ELR (cell line): ENCODE measurements at regions not wholly inside any gene's neighbourhood (a gene's known extent, or its start where the extent isn't known, plus 50 kb on each side); places are given as distances from the start of the nearest gene placed in this dataset.
A peak's percentile ranks its signal among the peaks of the same experiment; 100 is the strongest.
"Not testable (repeated sequence)": the region's sequence is repeated elsewhere in the genome, so short reads cannot be mapped to it uniquely, and the experiment has no call there.

ENCODE experiments used
- DNase-seq: peaks from one replicate; pipeline ENCODE4 v3.0.0-alpha.2; 2015; ENCODE audit warnings: low read depth

DNA sequence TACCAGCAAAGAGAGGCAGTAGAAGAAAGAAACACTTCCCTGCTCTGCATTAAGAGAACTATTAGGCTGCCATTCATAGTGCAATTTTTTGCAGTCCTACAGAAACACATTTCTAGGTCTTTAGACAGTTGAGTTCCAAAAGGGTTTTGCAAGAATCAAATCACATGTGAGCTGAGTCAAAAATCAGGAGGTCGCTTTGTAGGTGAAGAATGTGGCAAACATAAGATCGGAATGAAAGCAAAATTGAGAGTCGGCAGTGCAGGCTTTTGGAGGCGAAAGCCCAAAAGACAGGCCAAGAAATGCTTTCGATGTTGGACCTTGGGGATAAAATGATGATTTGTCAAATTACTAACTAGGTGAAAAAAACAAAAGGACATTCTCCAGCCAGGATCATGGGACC is 213.5 kb upstream of the NRIP1 start:
- DNase-seq, result no peak

DNA sequence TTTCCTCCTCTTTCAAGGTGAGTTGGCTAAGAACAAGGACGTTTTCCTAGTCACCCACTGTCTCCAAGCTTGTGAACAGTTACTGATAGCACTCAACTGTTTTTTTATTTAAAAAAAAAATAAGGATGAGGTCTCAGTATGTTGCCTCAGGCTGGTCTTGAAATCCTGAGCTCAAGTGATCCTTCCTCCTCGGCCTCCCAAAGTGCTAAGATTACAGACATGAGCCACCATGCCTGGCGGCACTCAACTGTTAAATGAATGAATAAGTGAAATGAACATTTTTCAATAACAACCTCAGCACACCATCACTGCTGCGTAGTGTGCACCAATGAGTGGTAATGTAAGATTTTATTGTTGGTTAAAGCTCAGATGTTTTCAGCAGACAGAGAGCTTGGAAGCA is 214.1 kb upstream of the NRIP1 start:
- DNase-seq, result no peak

DNA sequence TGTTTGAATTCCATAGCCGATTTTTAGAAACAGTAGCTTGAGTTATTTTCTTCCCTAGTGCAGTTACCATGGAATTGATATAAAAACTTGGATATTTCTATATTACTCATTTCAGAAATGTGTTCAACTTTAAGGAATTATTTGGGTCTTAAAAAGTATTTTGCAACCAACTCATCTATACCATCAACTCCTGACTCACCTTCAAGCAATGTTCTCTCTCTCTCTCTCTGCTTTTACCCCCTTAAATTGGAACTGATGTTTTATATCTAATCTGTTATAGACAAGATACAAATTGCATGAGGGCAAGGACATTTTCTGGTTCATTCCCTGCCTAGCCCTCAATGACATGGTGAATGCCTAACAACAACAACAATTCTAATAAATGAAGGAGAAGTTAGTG is 214.7 kb upstream of the NRIP1 start:
- peak; percentile 49 for DNase-seq

DNA sequence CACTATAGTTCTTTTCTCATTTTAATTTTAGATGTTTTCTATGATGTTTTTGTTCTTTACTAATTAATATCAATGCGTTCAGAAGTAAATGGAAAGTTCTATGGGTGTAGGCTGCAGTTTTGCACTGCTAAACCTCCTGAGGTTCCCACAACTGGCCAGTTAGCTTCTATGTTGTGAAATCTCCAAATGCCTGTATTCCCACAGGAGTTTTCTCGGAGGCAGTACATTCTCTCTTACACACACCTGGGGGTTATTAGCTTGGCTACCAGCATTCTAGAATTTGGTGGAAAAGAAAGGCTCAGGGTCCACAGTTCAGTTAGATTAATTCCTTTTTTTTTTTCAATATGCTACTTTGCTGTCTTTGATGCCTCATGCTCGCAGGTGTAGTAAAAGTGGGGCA is 216.9 kb upstream of the NRIP1 start:
- no peak for DNase-seq

DNA sequence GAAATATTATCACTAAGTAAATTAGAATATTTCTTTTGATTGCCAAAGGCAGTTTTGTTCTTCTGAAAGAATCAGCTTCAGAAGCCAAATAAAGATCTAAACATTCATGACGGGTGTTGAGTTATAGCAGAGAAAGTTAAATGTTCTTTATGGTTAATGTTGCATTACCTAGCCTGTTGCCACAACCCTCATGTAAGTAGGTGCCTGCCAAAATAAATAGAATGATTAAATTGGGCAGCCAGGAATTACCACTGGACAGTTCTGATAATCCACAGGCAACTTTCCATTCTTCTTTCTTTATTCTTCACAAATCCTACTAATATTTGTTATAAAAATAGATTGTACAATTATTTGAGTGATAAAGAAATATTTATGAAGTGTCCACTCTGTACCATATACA is 217.9 kb upstream of the NRIP1 start:
- DNase-seq, result no peak

DNA sequence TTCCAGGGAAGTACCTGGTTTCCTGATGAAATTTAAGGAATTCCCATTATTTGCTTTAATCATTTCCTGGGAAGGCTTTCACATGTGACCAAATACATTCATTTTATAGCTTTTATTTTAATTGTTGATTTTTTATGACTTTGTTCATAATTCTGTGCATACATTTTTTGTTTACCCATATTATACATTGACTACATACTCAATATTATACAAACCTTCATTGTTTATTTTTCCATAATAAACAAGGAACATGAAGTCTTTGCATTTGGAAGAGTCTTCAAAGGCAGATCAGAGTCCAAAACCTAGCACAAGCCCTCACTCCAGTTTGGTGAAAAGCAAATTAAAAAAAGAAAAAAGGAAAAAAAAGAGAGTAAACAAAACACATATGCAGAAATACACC is 218.3 kb upstream of the NRIP1 start:
- no peak for DNase-seq

DNA sequence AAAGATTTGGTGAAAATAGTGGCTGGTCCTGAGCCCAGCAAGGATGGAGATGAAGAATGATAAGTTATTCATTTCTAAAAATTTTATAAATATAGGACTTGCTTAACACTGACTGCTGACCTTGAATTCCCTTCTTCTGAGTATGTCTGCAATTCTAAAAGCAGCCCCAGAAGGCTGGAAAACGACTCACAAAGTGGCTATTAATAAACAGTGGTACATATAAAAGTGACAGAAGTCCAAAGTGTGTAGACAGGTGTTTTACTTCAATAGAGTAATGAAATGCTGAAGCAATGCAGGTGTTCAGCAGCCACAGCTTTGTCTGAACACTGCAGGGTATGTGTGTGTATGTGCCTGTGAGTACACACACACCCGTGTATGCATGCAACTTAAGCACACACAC is 219.0 kb upstream of the NRIP1 start:
- DNase-seq, result no peak

DNA sequence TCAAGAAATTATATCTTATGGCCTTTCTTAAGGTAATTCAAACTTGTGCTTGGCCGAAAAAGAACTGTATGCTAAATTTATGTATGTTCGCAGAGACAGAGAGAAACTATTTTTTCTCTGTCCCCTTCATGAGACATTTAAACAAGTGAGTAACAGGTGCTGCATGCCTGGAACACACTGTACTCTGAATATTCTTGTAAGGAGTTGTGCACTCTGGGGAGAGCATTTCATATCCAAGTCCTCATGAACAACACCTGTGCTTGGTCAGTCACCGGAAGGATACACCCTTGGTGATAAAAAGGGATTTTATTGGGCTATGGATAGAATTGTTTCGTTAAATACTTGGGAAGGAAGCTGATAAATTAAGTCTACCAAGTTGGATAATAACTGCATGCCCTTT is 220.8 kb upstream of the NRIP1 start:
- DNase-seq, result no peak

DNA sequence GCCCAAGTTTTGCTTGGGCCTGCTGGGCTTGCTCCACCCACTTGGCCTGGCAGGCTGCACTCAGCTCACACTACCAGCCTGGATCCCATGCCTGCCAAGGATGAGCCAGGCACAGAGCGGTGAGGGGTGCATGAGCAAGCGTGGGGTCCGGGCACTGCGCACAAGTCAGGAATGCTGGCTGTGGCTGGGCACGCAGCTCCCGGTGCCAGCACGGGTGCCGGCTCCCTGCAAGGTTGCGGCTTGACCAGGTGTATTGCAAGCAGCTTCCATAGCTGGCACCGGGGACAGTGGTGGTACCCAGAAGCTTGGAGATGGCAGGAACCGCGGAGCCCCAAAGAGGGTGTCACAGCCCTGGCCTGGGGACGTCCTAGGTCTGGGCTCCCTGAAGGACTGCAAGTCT is 224.4 kb upstream of the NRIP1 start:
- no peak for DNase-seq

DNA sequence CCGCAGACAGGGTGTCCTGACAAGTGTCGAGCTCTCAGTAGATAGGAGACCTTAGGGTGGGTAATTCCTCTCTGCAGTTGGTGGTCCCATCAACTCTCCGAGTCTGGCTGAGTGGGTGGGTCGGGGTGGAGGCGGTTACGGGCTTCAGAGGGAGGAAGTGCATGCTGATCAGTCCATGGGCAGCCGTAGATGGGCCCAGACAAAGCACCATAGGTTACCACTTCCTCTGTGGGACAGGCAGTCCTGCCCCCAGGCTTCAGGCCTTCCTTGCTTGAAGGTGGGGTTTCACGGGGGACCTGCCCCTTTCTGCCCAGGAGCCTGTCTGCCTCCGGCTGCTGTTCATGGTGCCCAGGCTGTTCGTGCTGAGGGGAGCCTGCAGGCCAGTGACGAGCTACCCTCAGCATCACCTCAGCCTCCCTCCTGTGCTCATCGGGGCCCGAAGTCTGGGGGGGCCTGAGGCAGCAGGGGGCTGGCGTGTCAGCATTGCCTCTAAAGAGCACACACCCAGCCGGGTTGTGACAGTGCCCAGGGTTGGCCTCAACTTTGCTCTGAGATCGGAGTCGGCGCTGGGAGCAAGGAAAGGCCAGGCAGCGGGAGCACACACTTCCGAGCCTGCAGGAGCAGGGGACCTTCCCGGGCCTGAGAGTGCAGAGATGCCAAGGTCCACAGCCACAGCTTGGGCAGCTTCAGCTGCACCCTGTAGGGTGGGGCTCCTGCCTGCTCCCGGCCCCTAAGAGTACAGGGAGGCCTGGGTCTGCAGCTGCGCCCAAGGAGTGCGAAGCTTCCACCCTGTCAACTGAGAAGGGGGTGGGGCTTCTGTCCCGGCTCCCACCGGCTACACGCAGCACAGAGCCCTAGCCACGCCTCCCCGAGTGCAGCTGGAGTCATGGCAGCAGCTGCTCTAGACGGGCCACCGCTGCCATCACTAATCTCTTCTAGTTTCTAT is 225.4 kb upstream of the NRIP1 start:
- no peak for DNase-seq

DNA sequence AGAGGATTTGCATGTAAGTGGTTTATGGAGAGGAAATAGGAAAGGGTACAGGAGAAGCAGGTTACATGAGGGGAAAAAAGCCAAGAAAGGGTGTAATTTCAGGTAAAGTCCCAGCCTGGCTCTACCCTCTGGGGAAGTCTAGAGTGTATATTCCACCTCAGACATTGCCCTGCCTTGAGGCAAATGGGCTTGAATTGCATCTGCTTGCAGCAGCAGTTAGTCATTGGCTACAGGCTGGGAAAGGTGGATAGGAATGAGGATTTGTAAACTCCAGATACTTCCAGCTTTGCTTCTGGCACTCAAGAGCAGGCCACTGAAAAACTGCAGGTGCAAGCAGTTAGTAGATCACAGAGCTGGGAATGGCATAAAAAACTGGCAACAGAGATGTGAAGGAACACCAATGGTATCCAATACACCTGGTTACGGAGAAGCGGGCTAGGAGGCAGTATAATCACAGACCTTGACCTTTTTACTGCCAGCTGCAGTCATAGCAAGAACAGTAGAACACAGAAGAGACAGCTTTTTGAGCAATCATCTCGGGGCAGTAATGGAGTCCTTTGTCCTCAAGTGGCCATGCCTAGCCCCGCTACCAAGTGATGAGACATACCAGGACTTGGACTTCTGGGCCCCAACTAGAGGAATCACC is 226.9 kb upstream of the NRIP1 start:
- DNase-seq, result no peak

DNA sequence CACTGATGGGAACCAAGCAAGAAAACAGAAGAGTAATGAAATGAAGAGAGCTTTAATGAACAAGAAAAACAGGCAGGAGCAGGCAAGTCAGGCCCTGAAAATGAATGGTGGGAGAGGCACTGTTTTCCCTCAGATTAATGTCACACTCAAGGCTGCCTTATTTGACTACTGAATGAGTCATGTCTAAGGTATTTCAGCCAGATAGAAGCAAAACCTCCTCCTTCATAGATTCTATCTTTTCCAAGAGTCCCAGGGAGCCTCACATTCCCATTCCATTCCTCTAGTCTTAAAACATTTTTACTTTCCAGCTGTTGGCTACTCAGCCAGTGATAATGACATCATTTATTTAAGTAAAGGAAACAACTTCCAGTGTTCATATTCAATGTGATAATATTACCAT is 228.4 kb upstream of the NRIP1 start:
- peak; percentile 90 for DNase-seq

DNA sequence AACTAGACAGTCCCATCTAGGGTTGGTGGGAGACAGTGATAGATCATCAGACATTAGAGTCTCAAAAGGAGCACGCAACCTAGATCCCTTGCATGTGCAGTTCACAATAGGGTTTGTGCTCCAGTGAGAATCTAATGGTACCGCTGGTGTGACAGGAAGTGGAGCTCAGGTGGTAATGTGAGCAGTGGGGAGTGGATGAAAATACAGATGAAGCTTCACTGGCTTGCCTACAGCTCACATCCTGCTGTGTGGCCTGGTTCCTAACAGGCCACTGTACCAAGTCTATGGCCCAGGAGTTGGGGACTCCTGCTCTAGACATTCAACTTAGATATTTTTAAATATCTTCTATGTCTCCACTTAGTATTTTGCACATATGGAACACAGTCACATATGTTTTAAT is 231.1 kb upstream of the NRIP1 start:
- DNase-seq, result no peak

DNA sequence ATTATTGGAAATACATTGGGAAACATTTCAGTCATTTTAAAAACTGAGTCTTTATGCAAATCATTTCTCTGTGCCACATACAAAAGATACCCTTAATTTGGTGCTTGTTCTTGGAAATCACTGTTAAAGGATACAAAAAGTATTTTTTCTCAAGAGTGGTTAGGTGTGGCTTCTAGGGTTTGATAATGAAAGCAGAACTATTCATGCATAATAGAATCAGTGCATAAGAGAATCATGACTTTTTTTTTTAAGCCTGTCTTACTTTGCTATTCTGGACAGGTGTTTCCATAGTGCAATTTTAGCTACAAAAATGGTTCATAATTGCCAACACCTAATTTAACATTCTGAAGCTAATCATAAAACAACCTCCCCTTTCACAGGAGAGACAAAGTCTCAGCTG is 233.0 kb upstream of the NRIP1 start:
- DNase-seq, result no peak

DNA sequence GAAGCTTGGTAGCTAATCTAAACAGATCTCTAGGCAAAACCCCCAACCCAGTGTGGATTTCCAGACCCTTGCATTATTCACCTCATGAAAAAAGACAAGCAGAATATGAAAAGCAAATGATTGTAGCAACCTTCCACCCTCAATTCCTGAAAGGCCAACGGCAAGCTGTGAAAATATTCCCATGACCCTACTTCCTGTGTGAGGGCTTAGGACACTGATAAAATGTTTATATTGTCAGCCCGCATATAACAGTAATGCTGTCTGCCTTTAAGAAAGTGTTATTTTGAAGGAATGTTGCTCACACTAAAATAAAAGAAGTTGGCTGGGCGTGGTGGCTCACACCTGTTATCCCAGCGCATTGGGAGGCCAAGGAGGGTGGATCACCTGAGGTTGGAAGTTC is 233.5 kb upstream of the NRIP1 start:
- no peak for DNase-seq

DNA sequence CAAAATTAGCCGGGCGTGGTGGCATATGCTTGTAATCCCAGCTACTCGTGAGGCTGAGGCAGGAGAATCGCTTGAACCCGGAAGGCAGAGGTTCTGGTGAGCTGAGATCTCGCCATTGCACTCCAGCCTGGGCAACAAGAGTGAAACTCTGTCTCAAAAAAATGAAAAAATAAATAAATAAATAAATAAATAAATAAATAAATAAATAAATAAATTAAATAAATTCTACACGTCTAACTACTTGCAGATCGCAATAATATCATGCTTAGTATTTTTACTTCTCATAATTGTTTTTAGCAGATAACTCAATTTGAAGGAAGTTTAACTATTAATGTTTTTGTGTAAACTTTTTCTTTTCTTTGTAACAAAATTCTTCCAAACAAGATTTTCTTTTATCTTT is 234.0 kb upstream of the NRIP1 start:
- not testable (repeated sequence) for DNase-seq

DNA sequence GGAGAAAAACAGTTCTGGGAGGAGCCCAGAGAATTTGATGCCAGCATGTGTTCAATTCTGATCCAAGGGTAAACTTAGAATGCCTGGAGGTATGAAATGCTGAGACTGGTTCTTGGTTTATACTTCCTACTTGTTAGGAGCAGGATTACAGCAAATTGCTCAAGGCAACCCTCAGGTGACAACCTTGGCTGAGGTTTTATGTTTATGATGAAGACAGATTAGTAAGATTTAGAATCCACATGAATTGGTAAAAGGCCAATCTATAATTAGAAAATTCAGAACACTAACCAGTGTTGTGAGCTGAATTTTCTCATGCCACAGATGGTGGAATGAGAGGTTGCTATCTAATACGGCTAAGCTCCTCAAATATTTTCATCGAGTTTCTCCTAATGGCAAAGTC is 235.3 kb upstream of the NRIP1 start:
- no peak for DNase-seq

DNA sequence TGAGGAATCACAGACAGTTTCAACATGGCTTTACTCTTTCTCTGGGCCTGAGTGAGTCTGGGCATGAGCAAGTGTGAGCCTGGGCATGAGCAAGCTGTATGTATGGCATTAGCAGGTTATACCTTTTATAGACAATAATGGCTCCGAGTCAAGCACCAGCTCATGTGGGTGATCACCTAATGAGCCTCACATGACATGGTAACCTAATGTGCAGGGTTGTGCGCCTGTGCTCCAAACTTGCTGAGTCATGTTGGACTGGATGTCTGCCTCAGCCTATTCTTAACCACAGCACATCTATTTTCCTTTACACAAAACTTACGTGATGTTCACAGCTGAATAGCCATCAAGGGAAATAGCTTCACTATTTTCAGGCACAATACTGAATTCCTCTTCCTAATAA is 236.2 kb upstream of the NRIP1 start:
- DNase-seq, result no peak

DNA sequence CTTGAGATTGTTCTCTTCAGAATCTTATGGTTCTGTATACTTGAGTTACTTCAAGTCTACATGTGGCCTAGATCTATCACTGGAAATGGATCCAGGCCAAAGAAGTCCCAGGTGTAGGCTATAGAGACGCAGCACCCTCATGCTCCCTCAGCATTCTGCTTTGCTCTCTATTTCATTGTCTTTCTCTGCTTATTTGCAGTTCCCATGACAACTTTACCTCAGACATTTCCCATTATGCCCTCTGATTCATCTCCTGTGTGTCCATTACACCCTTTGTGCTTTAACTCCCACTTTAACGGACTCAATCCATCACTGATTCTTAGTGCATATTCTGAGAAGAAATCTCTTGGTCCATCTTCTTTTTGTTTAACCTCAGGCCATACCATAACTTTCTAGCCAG is 236.9 kb upstream of the NRIP1 start:
- no peak for DNase-seq

DNA sequence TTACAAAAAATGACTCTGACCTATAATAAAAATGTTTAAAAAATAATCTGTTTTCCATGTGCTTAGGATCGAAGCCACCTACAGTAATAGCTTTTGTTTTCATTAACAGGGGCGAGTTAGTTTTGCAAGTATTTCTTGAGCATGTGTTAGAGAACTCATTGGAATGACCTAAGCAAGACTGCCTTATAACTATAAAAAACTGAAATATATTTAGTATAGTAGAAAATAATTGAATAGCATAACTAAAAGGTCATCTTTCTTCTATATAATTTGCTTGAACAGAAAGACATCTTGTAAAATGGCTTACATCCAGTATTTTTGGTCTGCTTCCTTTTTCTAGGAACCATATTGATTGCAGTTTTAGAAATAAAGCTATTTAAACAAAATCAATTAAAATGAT is 241.5 kb upstream of the NRIP1 start:
- DNase-seq, result no peak

DNA sequence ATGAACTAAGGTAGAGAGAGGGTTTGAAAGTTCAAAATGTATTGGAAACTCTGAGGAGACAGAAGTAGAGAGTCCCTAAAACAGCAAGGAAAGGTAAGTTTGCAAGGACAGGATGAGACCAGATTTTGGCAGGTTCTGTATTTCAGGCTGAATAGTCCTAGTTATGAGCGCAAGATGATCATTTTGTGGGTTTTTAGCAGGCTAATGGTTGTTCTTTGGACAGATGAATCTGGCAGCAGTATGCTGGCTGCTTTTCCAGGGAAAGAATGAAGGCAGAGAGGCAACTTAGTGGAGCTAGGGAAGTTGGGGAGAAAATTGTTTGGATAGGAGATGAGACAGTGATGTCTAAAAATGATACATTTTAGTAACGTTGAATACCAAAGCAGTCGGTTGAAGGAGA is 243.5 kb upstream of the NRIP1 start:
- DNase-seq, result no peak

DNA sequence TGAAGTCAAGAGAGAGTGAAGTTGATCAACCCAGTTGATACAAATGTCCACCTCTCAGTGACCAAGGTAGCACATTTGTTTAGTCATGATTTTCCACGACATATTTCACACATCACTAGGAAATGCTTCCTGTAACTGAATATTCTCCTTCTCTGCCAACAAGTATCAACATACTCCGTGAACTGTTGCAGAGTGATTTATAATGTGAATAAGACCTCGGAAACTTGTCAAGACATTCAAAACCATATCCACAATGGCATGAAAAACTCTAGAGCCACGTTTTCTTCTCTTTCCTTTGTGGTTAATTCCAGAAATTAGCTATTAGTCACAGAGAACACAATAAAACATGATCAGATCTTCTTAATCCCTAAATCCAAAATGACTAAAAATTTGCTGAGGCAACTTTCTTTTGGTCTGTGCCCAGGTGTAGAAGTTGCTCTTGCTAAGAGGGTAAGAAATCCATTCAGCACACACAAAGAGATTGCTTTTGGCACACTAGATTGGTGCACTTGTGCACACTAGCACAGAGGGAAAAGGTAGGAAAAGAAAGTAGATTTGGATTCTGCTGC is 244.3 kb upstream of the NRIP1 start:
- no peak for DNase-seq

DNA sequence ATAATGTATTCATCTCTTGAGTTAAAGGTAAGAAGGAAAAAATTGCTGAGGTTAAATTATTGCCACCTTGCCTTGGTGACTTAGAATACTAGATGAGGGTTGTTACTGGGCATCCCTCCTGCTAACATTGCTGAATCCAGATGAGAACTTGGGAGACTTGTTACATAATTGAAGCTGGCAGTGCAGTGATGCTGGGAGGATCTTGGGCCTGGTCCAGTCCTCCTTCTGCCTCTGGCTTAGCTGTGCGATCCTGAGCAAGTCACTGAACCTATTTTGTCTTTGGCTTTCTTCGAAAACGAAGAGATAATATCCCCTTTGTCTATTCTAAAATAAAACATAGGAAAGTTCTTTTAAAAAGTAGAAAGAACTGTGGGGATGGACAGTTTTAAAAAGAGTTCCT is 244.9 kb upstream of the NRIP1 start:
- no peak for DNase-seq
